ENCODE measurements at regions not wholly inside any gene's neighbourhood (a gene's known extent, or its start where the extent isn't known, plus 50 kb on each side); places are given as distances from the start of the nearest gene placed in this dataset.

- TF ChIP-seq, protein P1, sequence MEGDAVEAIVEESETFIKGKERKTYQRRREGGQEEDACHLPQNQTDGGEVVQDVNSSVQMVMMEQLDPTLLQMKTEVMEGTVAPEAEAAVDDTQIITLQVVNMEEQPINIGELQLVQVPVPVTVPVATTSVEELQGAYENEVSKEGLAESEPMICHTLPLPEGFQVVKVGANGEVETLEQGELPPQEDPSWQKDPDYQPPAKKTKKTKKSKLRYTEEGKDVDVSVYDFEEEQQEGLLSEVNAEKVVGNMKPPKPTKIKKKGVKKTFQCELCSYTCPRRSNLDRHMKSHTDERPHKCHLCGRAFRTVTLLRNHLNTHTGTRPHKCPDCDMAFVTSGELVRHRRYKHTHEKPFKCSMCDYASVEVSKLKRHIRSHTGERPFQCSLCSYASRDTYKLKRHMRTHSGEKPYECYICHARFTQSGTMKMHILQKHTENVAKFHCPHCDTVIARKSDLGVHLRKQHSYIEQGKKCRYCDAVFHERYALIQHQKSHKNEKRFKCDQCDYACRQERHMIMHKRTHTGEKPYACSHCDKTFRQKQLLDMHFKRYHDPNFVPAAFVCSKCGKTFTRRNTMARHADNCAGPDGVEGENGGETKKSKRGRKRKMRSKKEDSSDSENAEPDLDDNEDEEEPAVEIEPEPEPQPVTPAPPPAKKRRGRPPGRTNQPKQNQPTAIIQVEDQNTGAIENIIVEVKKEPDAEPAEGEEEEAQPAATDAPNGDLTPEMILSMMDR (IDR thresholded peaks at IDR 0.05) = no peak
- no peak for TF ChIP-seq POLR2A (IDR thresholded peaks at IDR 0.05)
Measured at GRCh38 chr4:27624749-27625148, 764.1 kb downstream of the STIM2 start.

All from body of pancreas (tissue), 4 donors.